Osteoblast (primary cell): ENCODE measurements at regions not wholly inside any gene's neighbourhood (a gene's known extent, or its start where the extent isn't known, plus 50 kb on each side); places are given as distances from the start of the nearest gene placed in this dataset.

Experiments used
- DNase-seq: peaks from one replicate; pipeline ENCODE4 v3.0.0; 2011; ENCODE audit warnings: low spot score, mixed read lengths; ENCODE audit not compliant: insufficient read length; ENCODE audit errors: missing footprints
- H2AFZ ChIP-seq: 2 replicates; pipeline ENCODE4 v1.6.0; 2011; ENCODE audit warnings: mild to moderate bottlenecking, low read length
- H3K27ac ChIP-seq: 2 replicates; pipeline ENCODE4 v1.5.1; 2011; ENCODE audit warnings: mild to moderate bottlenecking, low read depth, low read length, moderate library complexity
- H3K27me3 ChIP-seq: 2 replicates; pipeline ENCODE4 v1.6.0; 2012; ENCODE audit warnings: mild to moderate bottlenecking, control low read depth, inconsistent platforms, low read length, moderate library complexity; ENCODE audit not compliant: insufficient read depth
- H3K36me3 ChIP-seq: 2 replicates; pipeline ENCODE4 v1.5.1; 2011; ENCODE audit warnings: mild to moderate bottlenecking, low read length, control low read depth, moderate library complexity; ENCODE audit not compliant: insufficient read depth
- H3K4me1 ChIP-seq: 2 replicates; pipeline ENCODE4 v1.5.1; 2011; ENCODE audit warnings: mild to moderate bottlenecking, low read length, control low read depth, moderate library complexity; ENCODE audit not compliant: insufficient read depth
- H3K4me2 ChIP-seq: 2 replicates; pipeline ENCODE4 v1.6.0; 2011; ENCODE audit warnings: mild to moderate bottlenecking, low read length; ENCODE audit not compliant: insufficient read depth
- H3K4me3 ChIP-seq: fragments of 200-600 bp; sonication (generic); 3 replicates; pipeline ENCODE4 v1.5.1; 2012; ENCODE audit warnings: mild to moderate bottlenecking, low read length, inconsistent platforms; ENCODE audit not compliant: insufficient read depth
- H3K79me2 ChIP-seq: 2 replicates; pipeline ENCODE4 v1.6.0; 2012; ENCODE audit warnings: mild to moderate bottlenecking, low read length, control low read depth, inconsistent platforms; ENCODE audit not compliant: insufficient read depth
- H3K9me3 ChIP-seq: 2 replicates; pipeline ENCODE4 v1.5.1; 2011; ENCODE audit warnings: low read depth, low read length, control low read depth
- H4K20me1 ChIP-seq: 2 replicates; pipeline ENCODE4 v1.6.0; 2012; ENCODE audit warnings: mild to moderate bottlenecking, low read length, control low read depth; ENCODE audit not compliant: insufficient read depth
- CTCF ChIP-seq: IDR thresholded peaks from 2 replicates; pipeline ENCODE4 v1.5.1; 2011; ENCODE audit warnings: mild to moderate bottlenecking, low read depth, low read length, moderate library complexity; ENCODE audit errors: extremely low read depth

- Histone ChIP-seq H3K9me3 (no peaks in the 10 kb centered on the region), H3K4me1 (peaks cover 13% of the 10 kb centered on the region), H3K4me2 (no peak overlapping the region), H3K4me3 (no peak overlapping the region), H2AFZ (no peak overlapping the region), H3K27ac (no peak overlapping the region), H3K79me2 (no peaks in the 10 kb centered on the region), H3K36me3 (no peaks in the 10 kb centered on the region), H4K20me1 (no peaks in the 10 kb centered on the region), H3K27me3 (no peaks in the 10 kb centered on the region)
- TF ChIP-seq CTCF: no peak
- no peak for DNase-seq
These were observed 249.8 kb upstream of the PRDM1 start for GRCh38 chr6:105836379-105836778.

- Histone ChIP-seq H3K27ac (no peak overlapping the region), H3K4me2 (no peak overlapping the region), H4K20me1 (no peaks in the 10 kb centered on the region), H3K79me2 (no peaks in the 10 kb centered on the region), H3K36me3 (no peaks in the 10 kb centered on the region), H3K4me3 (no peak overlapping the region), H3K4me1 (peaks cover 13% of the 10 kb centered on the region), H3K27me3 (no peaks in the 10 kb centered on the region), H2AFZ (no peak overlapping the region), H3K9me3 (no peaks in the 10 kb centered on the region)
- peak; percentile 39 for TF ChIP-seq CTCF
- no peak for DNase-seq
These were observed 250.8 kb upstream of the PRDM1 start for GRCh38 chr6:105835373-105835772.

GRCh38 chr6:105833959-105834947 lies 251.9 kb upstream of the PRDM1 start:
- Histone ChIP-seq H3K27ac (no peak overlapping the region), H3K36me3 (no peaks in the 10 kb centered on the region)

More at GRCh38 chr6:105833959-105834947, 251.9 kb upstream of the PRDM1 start:
- Histone ChIP-seq H3K9me3 (no peaks in the 10 kb centered on the region), H4K20me1 (no peaks in the 10 kb centered on the region), H2AFZ (no peak overlapping the region), H3K4me2 (no peak overlapping the region), H3K79me2 (no peaks in the 10 kb centered on the region), H3K27me3 (no peaks in the 10 kb centered on the region), H3K4me1 (peaks cover 11% of the 10 kb centered on the region), H3K4me3 (no peak overlapping the region)
- DNase-seq: no peak
- no peak for TF ChIP-seq CTCF
